HCT116 (cell line): ENCODE measurements at regions not wholly inside any gene's neighbourhood (a gene's known extent, or its start where the extent isn't known, plus 50 kb on each side); places are given as distances from the start of the nearest gene placed in this dataset.

ENCODE experiments used
- ATAC-seq: fragments of 200-7000 bp; cut with Tn5 transposase; 2 replicates; pipeline ENCODE4 v1.9.1; 2020; ENCODE audit warnings: mild to moderate bottlenecking, moderate library complexity
- BruUV-seq: library from RNA; stranded (reverse); fragments of 400-500 nt; replicated peaks from 2 replicates; lab custom pipeline; 2021; lab: Mats Ljungman, UMichigan
- CTCF ChIA-PET: fragments of 300-600 bp; sonication (Branson Sonifier 250); formaldehyde crosslinking; loops from one replicate; lab custom pipeline; 2021; ENCODE audit warnings: antibody characterized with exemption; lab: Charles Lee
- POLR2A ChIA-PET: fragments of 300-600, 350-600 bp; sonication (Branson Sonifier 250); formaldehyde crosslinking; loops from one replicate; lab custom pipeline; 2021; ENCODE audit warnings: antibody characterized with exemption; lab: Charles Lee
- RAD21 ChIA-PET, 2 experiments: fragments of 300-600 bp; sonication (Branson Sonifier 250); formaldehyde crosslinking; loops; one replicate each; lab custom pipeline; 2023; ENCODE audit warnings: low total read pairs in 2 of 2; ENCODE audit not compliant: uncharacterized antibody in 2 of 2, unreplicated experiment in 2 of 2, low non-redundant PET in 1 of 2; lab: Charles Lee
- DNase-seq: peaks from one replicate; pipeline ENCODE4 v3.0.0-alpha.2; 2010; ENCODE audit warnings: low read depth, low spot score
- H2AFZ ChIP-seq: fragments of 200-600 bp; shearing (Covaris generic), sonication (generic); 2 replicates; pipeline ENCODE4 v1.6.1; 2017; ENCODE audit warnings: low read depth, mixed run types, mixed read lengths, antibody characterized with exemption, low read length; ENCODE audit not compliant: poor library complexity, severe bottlenecking
- H3K27ac ChIP-seq: 2 replicates; pipeline ENCODE4 v1.5.1; 2012; ENCODE audit warnings: low read depth, low read length
- H3K27me3 ChIP-seq: fragments of 200-600 bp; sonication (generic); 2 replicates; pipeline ENCODE4 v1.6.1; 2016; ENCODE audit warnings: mixed run types, low read length, mixed read lengths; ENCODE audit not compliant: insufficient read depth
- H3K36me3 ChIP-seq, 2 experiments: fragments of 200-500 bp in 1 of 2; fragments of 200-600 bp in 1 of 2; sonication (Bioruptor generic) in 1 of 2; sonication (generic) in 1 of 2; 2 replicates each; pipeline versions ENCODE4 v1.5.1 to v1.6.1; 2014 to 2016; ENCODE audit warnings: low read length in 2 of 2, inconsistent platforms in 1 of 2, mixed read lengths in 1 of 2, mixed run types in 1 of 2; ENCODE audit not compliant: insufficient read depth in 2 of 2, control insufficient read depth in 1 of 2
- H3K4me1 ChIP-seq, 2 experiments: fragments of 200-600 bp in 1 of 2; sonication (generic) in 1 of 2; 2 replicates each; pipeline versions ENCODE4 v1.5.1 to v1.6.1; 2012 to 2017; ENCODE audit warnings: low read length in 2 of 2, inconsistent platforms in 1 of 2, mild to moderate bottlenecking in 1 of 2, mixed read lengths in 1 of 2, mixed run types in 1 of 2, moderate library complexity in 1 of 2; ENCODE audit not compliant: insufficient read depth in 2 of 2, control insufficient read depth in 1 of 2
- H3K4me2 ChIP-seq: fragments of 200-600 bp; sonication (generic); 2 replicates; pipeline ENCODE4 v1.6.1; 2017; ENCODE audit warnings: mixed run types, low read length, mixed read lengths
- H3K4me3 ChIP-seq, 2 experiments: fragments of 200-600 bp in 1 of 2; sonication (generic) in 1 of 2; replicated peaks in 1 of 2; 2 replicates each; pipeline ENCODE4 v1.5.1; 2011 to 2016; ENCODE audit warnings: low read length in 2 of 2, control low read depth in 1 of 2, low read depth in 1 of 2, mild to moderate bottlenecking in 1 of 2, mixed read lengths in 1 of 2, mixed run types in 1 of 2
- H3K79me2 ChIP-seq: fragments of 200-600 bp; sonication (generic); 2 replicates; pipeline ENCODE4 v1.6.1; 2017; ENCODE audit warnings: mild to moderate bottlenecking, mixed run types, low read length, moderate library complexity, mixed read lengths; ENCODE audit not compliant: insufficient read depth
- H3K9ac ChIP-seq: fragments of 200-600 bp; sonication (generic); 2 replicates; pipeline ENCODE4 v1.6.1; 2016; ENCODE audit warnings: low read length, mixed read lengths
- H3K9me2 ChIP-seq: fragments of 200-600 bp; sonication (generic), shearing (Covaris generic); 2 replicates; pipeline ENCODE4 v1.6.1; 2017; ENCODE audit warnings: mixed run types, mild to moderate bottlenecking, moderate library complexity; ENCODE audit not compliant: insufficient read depth
- H3K9me3 ChIP-seq, 2 experiments: fragments of 200-500 bp in 1 of 2; fragments of 200-600 bp in 1 of 2; sonication (Bioruptor generic) in 1 of 2; sonication (generic) in 1 of 2; 2 replicates each; pipeline ENCODE4 v1.6.1; 2014 to 2017; ENCODE audit warnings: low read length in 2 of 2, mixed read lengths in 2 of 2, inconsistent platforms in 1 of 2, low read depth in 1 of 2, mild to moderate bottlenecking in 1 of 2, mixed run types in 1 of 2, moderate library complexity in 1 of 2; ENCODE audit not compliant: control insufficient read depth in 1 of 2, insufficient read depth in 1 of 2
- H4K20me1 ChIP-seq: fragments of 200-600 bp; sonication (generic), shearing (Covaris generic); 2 replicates; pipeline ENCODE4 v1.6.1; 2017; ENCODE audit warnings: mixed run types, mild to moderate bottlenecking, moderate library complexity; ENCODE audit not compliant: insufficient read depth
- CBX3 ChIP-seq: IDR thresholded peaks from 2 replicates; pipeline ENCODE4 v1.6.1; 2012; ENCODE audit warnings: low read depth
- CEBPB ChIP-seq: IDR thresholded peaks from 2 replicates; pipeline ENCODE4 v1.6.1; 2012; ENCODE audit warnings: low read depth
- EGR1 ChIP-seq: IDR thresholded peaks from 2 replicates; pipeline ENCODE4 v1.6.1; 2012; ENCODE audit warnings: low read depth
- ELF1 ChIP-seq: IDR thresholded peaks from 2 replicates; pipeline ENCODE4 v1.6.1; 2012; ENCODE audit warnings: low read depth, borderline replicate concordance
- EZH2 ChIP-seq: fragments of 200-600 bp; sonication (generic); IDR thresholded peaks from 2 replicates; pipeline ENCODE4 v1.6.1; 2017; ENCODE audit warnings: antibody characterized with exemption, mixed run types
- EZH2phosphoT487 ChIP-seq: fragments of 200-600 bp; IDR thresholded peaks from 2 replicates; pipeline ENCODE4 v1.6.1; 2018; ENCODE audit warnings: antibody characterized with exemption, borderline replicate concordance
- FOSL1 ChIP-seq: IDR thresholded peaks from 2 replicates; pipeline ENCODE4 v1.6.1; 2012; ENCODE audit warnings: low read depth
- JUND ChIP-seq: IDR thresholded peaks from 2 replicates; pipeline ENCODE4 v1.6.1; 2012
- POLR2A ChIP-seq: IDR thresholded peaks from 2 replicates; pipeline ENCODE4 v1.7.0; 2011; ENCODE audit warnings: borderline replicate concordance; ENCODE audit not compliant: insufficient read depth, insufficient read length; ENCODE audit errors: extremely low read depth
- POLR2AphosphoS5 ChIP-seq: IDR thresholded peaks from 2 replicates; pipeline ENCODE4 v1.6.1; 2011; ENCODE audit warnings: mild to moderate bottlenecking, low read depth, low read length, moderate library complexity
- RAD21 ChIP-seq: IDR thresholded peaks from 2 replicates; pipeline ENCODE4 v1.6.1; 2012; ENCODE audit warnings: low read depth, mild to moderate bottlenecking
- SIN3A ChIP-seq: IDR thresholded peaks from 2 replicates; pipeline ENCODE4 v1.6.1; 2012; ENCODE audit warnings: low read depth
- SP1 ChIP-seq: IDR thresholded peaks from 2 replicates; pipeline ENCODE4 v1.6.1; 2012; ENCODE audit warnings: low read depth
- SRF ChIP-seq: IDR thresholded peaks from 2 replicates; pipeline ENCODE4 v1.6.1; 2012; ENCODE audit warnings: low read depth
- TCF7L2 ChIP-seq: IDR thresholded peaks from 2 replicates; pipeline ENCODE4 v1.7.0; 2011; ENCODE audit warnings: borderline replicate concordance, inconsistent platforms; ENCODE audit not compliant: insufficient read depth, insufficient read length; ENCODE audit errors: extremely low read depth
- YY1 ChIP-seq: IDR thresholded peaks from 2 replicates; pipeline ENCODE4 v1.6.1; 2011; ENCODE audit warnings: low read length, low read depth, moderate library complexity, mild to moderate bottlenecking; ENCODE audit not compliant: insufficient replicate concordance; ENCODE audit errors: extremely low read depth
- ZFX ChIP-seq: fragments of 450-650 bp; IDR thresholded peaks from 2 replicates; pipeline ENCODE4 v1.6.1; 2017
- ZNF274 ChIP-seq: fragments of 200-500 bp; sonication (Bioruptor generic); IDR thresholded peaks from 2 replicates; pipeline ENCODE4 v1.6.1; 2014; ENCODE audit warnings: mild to moderate bottlenecking, low read depth, low read length, inconsistent platforms
- intact Hi-C: fragments of 100-400 bp; cut with micrococcal nuclease; formaldehyde crosslinking; loops from 2 replicates; pipeline ENCODE4 v1.10.0; 2022
- TF ChIP-seq, protein P1 (sequence below): IDR thresholded peaks from 2 replicates; pipeline ENCODE4 v1.6.1; 2012; ENCODE audit warnings: low read depth

DNA sequence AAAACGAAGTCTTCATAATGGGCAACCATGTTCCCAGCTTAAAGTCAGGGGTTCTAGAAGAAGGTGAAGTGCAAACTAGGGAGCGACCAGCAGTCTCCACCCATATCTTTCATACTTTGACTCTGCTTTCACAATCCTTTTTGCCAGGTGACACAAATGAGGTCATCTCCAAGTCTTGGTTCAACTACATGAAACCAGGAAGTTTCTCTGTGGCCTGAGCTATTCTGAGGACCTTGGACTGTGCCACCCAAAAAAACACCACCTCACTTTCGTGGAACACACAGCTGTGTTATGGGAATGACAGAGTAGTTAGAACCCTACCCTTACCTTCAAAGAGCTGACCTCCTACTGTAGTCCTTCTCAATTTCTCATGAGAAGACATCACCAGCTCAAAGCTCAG lies 309.2 kb downstream of the AGTPBP1 start:
- no peak for TF ChIP-seq POLR2A
- no peak for TF ChIP-seq EZH2phosphoT487
- TF ChIP-seq ELF1: no peak
- no peak for TF ChIP-seq SRF
- no peak for TF ChIP-seq CBX3
- no peak for TF ChIP-seq FOSL1
- no peak for TF ChIP-seq EGR1
- TF ChIP-seq RAD21: no peak
- no peak for TF ChIP-seq CEBPB
- TF ChIP-seq SP1: no peak
- TF ChIP-seq POLR2AphosphoS5: no peak
- Histone ChIP-seq H3K4me1 (peaks cover 0 to 3% of the 10 kb centered on the region in 2 experiments; a peak in 1 of 4 replicates), H3K36me3 (no peaks in the 10 kb centered on the region), H3K9me3 (no peaks in the 10 kb centered on the region), H4K20me1 (no peaks in the 10 kb centered on the region), H3K4me3 (no peak overlapping the region), H3K79me2 (no peaks in the 10 kb centered on the region), H3K27me3 (peaks cover 29% of the 10 kb centered on the region), H3K27ac (no peak overlapping the region), H2AFZ (no peak overlapping the region), H3K9ac (no peak overlapping the region), H3K4me2 (no peak overlapping the region), H3K9me2 (no peaks in the 10 kb centered on the region)
- DNase-seq (no peak), ATAC-seq (no peak)
- intact Hi-C loops: no loop called here
- POLR2A ChIA-PET: interaction anchor here (0.6 kb wide), 1 partner anchor 538 kb away, joined by 3 read pairs; no protein-coding TSS in a partner anchor
- CTCF ChIA-PET: no interaction called here
- RAD21 ChIA-PET: no interaction called here
- no TSS peak for BruUV-seq

DNA sequence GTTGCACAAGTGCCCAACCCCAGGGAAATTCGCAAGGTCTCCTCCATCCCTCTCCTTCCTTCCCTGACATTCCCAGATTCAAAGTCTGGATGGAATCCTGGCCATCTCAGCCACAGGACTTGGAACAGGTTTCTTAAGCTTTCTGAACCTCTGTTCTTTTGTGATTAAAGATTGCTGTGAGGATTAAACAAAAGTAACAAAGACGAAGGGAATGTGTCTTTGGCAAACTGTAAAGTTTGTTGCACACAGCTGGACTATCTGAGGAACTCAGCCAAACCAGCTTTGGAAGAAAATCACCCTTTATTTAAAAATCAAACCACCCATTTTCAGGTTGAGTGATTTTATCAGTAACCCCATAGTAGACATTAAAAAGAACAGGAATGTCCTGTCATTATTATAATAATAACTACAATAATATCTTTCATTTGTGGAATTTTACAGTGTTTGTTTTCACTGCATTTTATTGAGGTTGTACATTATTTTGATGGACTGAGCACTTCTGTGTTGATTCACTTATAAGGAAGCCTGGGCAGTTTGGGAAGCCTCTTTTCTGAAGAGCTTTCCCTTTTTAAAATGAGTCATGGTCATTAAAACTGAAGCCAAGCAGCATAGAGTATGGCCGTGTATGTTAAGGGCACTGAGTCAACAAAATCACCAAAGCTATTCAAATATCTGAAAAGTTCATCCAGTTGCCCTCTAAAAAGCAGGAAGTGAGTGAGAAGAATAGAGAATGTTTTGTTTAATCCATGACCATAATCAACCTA lies 310.2 kb downstream of the AGTPBP1 start:
- ATAC-seq: no peak
- POLR2A ChIA-PET: no interaction called here
- no peak for DNase-seq
- Histone ChIP-seq H3K9me2 (no peaks in the 10 kb centered on the region), H3K4me1 (peaks cover 0 to 3% of the 10 kb centered on the region in 2 experiments; a peak in 1 of 4 replicates), H4K20me1 (no peaks in the 10 kb centered on the region), H3K27ac (no peak overlapping the region), H3K9me3 (no peaks in the 10 kb centered on the region), H2AFZ (no peak overlapping the region), H3K27me3 (peaks cover 31% of the 10 kb centered on the region), H3K4me3 (no peak overlapping the region), H3K9ac (no peak overlapping the region), H3K4me2 (no peak overlapping the region), H3K79me2 (no peaks in the 10 kb centered on the region), H3K36me3 (no peaks in the 10 kb centered on the region)
- RAD21 ChIA-PET: no interaction called here
- BruUV-seq: no TSS peak
- intact Hi-C loops: no loop called here
- CTCF ChIA-PET: no interaction called here
- no peak for TF ChIP-seq ELF1
- TF ChIP-seq JUND: no peak
- no peak for TF ChIP-seq ZFX
- no peak for TF ChIP-seq EZH2
- TF ChIP-seq, protein P1, sequence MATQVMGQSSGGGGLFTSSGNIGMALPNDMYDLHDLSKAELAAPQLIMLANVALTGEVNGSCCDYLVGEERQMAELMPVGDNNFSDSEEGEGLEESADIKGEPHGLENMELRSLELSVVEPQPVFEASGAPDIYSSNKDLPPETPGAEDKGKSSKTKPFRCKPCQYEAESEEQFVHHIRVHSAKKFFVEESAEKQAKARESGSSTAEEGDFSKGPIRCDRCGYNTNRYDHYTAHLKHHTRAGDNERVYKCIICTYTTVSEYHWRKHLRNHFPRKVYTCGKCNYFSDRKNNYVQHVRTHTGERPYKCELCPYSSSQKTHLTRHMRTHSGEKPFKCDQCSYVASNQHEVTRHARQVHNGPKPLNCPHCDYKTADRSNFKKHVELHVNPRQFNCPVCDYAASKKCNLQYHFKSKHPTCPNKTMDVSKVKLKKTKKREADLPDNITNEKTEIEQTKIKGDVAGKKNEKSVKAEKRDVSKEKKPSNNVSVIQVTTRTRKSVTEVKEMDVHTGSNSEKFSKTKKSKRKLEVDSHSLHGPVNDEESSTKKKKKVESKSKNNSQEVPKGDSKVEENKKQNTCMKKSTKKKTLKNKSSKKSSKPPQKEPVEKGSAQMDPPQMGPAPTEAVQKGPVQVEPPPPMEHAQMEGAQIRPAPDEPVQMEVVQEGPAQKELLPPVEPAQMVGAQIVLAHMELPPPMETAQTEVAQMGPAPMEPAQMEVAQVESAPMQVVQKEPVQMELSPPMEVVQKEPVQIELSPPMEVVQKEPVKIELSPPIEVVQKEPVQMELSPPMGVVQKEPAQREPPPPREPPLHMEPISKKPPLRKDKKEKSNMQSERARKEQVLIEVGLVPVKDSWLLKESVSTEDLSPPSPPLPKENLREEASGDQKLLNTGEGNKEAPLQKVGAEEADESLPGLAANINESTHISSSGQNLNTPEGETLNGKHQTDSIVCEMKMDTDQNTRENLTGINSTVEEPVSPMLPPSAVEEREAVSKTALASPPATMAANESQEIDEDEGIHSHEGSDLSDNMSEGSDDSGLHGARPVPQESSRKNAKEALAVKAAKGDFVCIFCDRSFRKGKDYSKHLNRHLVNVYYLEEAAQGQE: no peak
- no peak for TF ChIP-seq POLR2AphosphoS5
- TF ChIP-seq ZNF274: no peak
- no peak for TF ChIP-seq TCF7L2
- no peak for TF ChIP-seq SIN3A
- TF ChIP-seq YY1: no peak
- TF ChIP-seq CBX3: no peak
- TF ChIP-seq POLR2A: no peak
- no peak for TF ChIP-seq SP1
